Panc1 (cell line): ENCODE measurements at regions not wholly inside any gene's neighbourhood (a gene's known extent, or its start where the extent isn't known, plus 50 kb on each side); places are given as distances from the start of the nearest gene placed in this dataset.

ENCODE experiments used
- ATAC-seq: fragments of 200-7000 bp; cut with Tn5 transposase; 2 replicates; pipeline ENCODE4 v1.9.1; 2020; ENCODE audit warnings: mild to moderate bottlenecking, moderate library complexity
- BruUV-seq: library from RNA; stranded (reverse); fragments of 400-500 nt; replicated peaks from 2 replicates; lab custom pipeline; 2021; lab: Mats Ljungman, UMichigan
- CTCF ChIA-PET: fragments of 300-600 bp; sonication (Branson Sonifier 250); formaldehyde crosslinking; loops from one replicate; lab custom pipeline; 2022; ENCODE audit warnings: antibody characterized with exemption; lab: Charles Lee
- POLR2A ChIA-PET: fragments of 300-600 bp; sonication (Branson Sonifier 250); formaldehyde crosslinking; loops from one replicate; lab custom pipeline; 2022; ENCODE audit warnings: antibody characterized with exemption; lab: Charles Lee
- DNase-seq: peaks from one replicate; pipeline ENCODE4 v3.0.0-alpha.2; 2010; ENCODE audit warnings: low read depth, low spot score
- H3K27ac ChIP-seq: 2 replicates; pipeline ENCODE4 v1.5.1; 2011; ENCODE audit warnings: mild to moderate bottlenecking, low read length, inconsistent platforms
- H3K27me3 ChIP-seq: fragments of 200-500 bp; sonication (Bioruptor generic); 2 replicates; pipeline ENCODE4 v1.6.0; 2014; ENCODE audit warnings: low read length, inconsistent platforms; ENCODE audit not compliant: control insufficient read depth, insufficient read depth
- H3K36me3 ChIP-seq: fragments of 200-500 bp; sonication (Bioruptor generic); 2 replicates; pipeline ENCODE4 v1.5.1; 2014; ENCODE audit warnings: inconsistent platforms, mild to moderate bottlenecking, low read length, moderate library complexity; ENCODE audit not compliant: control insufficient read depth, insufficient read depth
- H3K4me1 ChIP-seq: 2 replicates; pipeline ENCODE4 v1.5.1; 2011; ENCODE audit warnings: inconsistent platforms, mild to moderate bottlenecking, low read length, moderate library complexity; ENCODE audit not compliant: control insufficient read depth, insufficient read depth
- H3K4me3 ChIP-seq, 2 experiments: 2 replicates each; pipeline ENCODE4 v1.5.1; 2011 to 2012; ENCODE audit warnings: low read depth in 2 of 2, low read length in 2 of 2, mild to moderate bottlenecking in 2 of 2, inconsistent platforms in 1 of 2, moderate library complexity in 1 of 2
- H3K9me3 ChIP-seq: fragments of 200-500 bp; sonication (Bioruptor generic); 2 replicates; pipeline ENCODE4 v1.5.1; 2014; ENCODE audit warnings: low read depth, mild to moderate bottlenecking, inconsistent platforms, low read length, moderate library complexity; ENCODE audit not compliant: control insufficient read depth, insufficient read depth
- POLR2AphosphoS5 ChIP-seq: IDR thresholded peaks from 2 replicates; pipeline ENCODE4 v1.6.1; 2012; ENCODE audit warnings: mild to moderate bottlenecking, low read depth, low read length, moderate library complexity
- SIN3A ChIP-seq: IDR thresholded peaks from 2 replicates; pipeline ENCODE4 v1.6.1; 2012; ENCODE audit warnings: low read depth, mild to moderate bottlenecking, low read length, moderate library complexity, borderline replicate concordance; ENCODE audit not compliant: insufficient read depth
- TCF7L2 ChIP-seq: IDR thresholded peaks from 2 replicates; pipeline ENCODE4 v1.6.1; 2011; ENCODE audit warnings: mild to moderate bottlenecking, low read depth, low read length, inconsistent platforms
- in situ Hi-C: cut with HindIII; loops from 2 replicates; pipeline ENCODE4 v1.10.0; 2016; ENCODE audit warnings: low sequenced_read_pairs, low pct_unique_long_range_greater_than_20kb
- intact Hi-C: fragments of 100-400 bp; cut with micrococcal nuclease; formaldehyde crosslinking; loops from one replicate; pipeline ENCODE4 v1.10.0; 2022; ENCODE audit not compliant: unreplicated experiment
- TF ChIP-seq, protein P1 (sequence below): fragments of 450-650 bp; IDR thresholded peaks from 2 replicates; pipeline ENCODE4 v1.5.1; 2017; ENCODE audit warnings: mild to moderate bottlenecking
- TF ChIP-seq, protein P2 (sequence below), 2 experiments: IDR thresholded peaks; 2 replicates each; pipeline ENCODE4 v1.6.1; 2011 to 2012; ENCODE audit warnings: low read depth in 2 of 2, control low read depth in 1 of 2, low read length in 1 of 2, mild to moderate bottlenecking in 1 of 2, moderate library complexity in 1 of 2; ENCODE audit not compliant: insufficient read depth in 1 of 2

DNA sequence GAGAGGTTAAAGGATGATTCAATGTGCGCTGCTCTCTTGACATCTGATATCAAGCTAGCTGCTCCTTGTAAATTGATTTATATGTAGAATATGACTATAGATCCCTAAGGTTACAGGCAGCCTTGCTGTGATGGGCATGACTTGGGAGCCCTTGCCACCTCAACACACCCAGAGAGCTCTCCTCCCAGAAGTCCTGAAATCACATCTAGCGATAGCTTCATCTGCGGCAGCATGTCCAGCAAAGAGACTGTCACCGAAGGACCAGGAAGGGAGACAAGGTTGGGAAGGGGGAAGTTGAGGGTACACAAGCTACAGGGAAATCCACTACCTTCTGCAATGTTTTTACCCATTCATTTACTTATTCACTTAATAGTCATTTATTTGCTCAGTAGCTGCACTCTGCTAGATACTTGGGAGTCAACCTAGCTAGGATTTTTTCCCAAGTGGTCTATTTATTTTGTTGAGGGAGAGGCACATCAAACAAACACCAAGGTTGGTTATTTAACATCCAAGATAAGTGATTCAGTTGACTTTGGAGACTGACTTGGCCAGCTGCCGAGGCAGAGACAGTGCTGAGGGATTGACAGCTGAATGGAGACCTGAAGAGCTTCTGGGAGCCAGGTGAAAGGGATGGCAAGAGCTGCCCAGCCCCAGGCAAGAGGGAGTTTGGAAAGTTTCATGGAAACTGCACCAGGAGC is 205.8 kb upstream of the IL12A start:
- H3K9me3 ChIP-seq: no peaks in the 10 kb centered on the region
- TF ChIP-seq, protein P1, sequence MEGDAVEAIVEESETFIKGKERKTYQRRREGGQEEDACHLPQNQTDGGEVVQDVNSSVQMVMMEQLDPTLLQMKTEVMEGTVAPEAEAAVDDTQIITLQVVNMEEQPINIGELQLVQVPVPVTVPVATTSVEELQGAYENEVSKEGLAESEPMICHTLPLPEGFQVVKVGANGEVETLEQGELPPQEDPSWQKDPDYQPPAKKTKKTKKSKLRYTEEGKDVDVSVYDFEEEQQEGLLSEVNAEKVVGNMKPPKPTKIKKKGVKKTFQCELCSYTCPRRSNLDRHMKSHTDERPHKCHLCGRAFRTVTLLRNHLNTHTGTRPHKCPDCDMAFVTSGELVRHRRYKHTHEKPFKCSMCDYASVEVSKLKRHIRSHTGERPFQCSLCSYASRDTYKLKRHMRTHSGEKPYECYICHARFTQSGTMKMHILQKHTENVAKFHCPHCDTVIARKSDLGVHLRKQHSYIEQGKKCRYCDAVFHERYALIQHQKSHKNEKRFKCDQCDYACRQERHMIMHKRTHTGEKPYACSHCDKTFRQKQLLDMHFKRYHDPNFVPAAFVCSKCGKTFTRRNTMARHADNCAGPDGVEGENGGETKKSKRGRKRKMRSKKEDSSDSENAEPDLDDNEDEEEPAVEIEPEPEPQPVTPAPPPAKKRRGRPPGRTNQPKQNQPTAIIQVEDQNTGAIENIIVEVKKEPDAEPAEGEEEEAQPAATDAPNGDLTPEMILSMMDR: no peak
- TF ChIP-seq SIN3A: no peak
- TF ChIP-seq TCF7L2: no peak
- TF ChIP-seq POLR2AphosphoS5: no peak
- TF ChIP-seq, protein P2, sequence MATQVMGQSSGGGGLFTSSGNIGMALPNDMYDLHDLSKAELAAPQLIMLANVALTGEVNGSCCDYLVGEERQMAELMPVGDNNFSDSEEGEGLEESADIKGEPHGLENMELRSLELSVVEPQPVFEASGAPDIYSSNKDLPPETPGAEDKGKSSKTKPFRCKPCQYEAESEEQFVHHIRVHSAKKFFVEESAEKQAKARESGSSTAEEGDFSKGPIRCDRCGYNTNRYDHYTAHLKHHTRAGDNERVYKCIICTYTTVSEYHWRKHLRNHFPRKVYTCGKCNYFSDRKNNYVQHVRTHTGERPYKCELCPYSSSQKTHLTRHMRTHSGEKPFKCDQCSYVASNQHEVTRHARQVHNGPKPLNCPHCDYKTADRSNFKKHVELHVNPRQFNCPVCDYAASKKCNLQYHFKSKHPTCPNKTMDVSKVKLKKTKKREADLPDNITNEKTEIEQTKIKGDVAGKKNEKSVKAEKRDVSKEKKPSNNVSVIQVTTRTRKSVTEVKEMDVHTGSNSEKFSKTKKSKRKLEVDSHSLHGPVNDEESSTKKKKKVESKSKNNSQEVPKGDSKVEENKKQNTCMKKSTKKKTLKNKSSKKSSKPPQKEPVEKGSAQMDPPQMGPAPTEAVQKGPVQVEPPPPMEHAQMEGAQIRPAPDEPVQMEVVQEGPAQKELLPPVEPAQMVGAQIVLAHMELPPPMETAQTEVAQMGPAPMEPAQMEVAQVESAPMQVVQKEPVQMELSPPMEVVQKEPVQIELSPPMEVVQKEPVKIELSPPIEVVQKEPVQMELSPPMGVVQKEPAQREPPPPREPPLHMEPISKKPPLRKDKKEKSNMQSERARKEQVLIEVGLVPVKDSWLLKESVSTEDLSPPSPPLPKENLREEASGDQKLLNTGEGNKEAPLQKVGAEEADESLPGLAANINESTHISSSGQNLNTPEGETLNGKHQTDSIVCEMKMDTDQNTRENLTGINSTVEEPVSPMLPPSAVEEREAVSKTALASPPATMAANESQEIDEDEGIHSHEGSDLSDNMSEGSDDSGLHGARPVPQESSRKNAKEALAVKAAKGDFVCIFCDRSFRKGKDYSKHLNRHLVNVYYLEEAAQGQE (IDR thresholded peaks at IDR 0.05; ENCODE audit: insufficient read depth in 1 of 2, low read depth in 2 of 2, low read length in 1 of 2): no peak
- POLR2A ChIA-PET: no interaction called here
- no TSS peak for BruUV-seq
- H3K27me3 ChIP-seq: no peaks in the 10 kb centered on the region
- no peaks in the 10 kb centered on the region for H3K36me3 ChIP-seq
- intact Hi-C loops: no loop called here
- H3K4me3 ChIP-seq: no peak overlapping the region
- ATAC-seq (no peak), DNase-seq (no peak)
- in situ Hi-C loops: no loop called here
- CTCF ChIA-PET: no interaction called here
- no peak overlapping the region for H3K27ac ChIP-seq
- H3K4me1 ChIP-seq: peaks cover 27% of the 10 kb centered on the region

DNA sequence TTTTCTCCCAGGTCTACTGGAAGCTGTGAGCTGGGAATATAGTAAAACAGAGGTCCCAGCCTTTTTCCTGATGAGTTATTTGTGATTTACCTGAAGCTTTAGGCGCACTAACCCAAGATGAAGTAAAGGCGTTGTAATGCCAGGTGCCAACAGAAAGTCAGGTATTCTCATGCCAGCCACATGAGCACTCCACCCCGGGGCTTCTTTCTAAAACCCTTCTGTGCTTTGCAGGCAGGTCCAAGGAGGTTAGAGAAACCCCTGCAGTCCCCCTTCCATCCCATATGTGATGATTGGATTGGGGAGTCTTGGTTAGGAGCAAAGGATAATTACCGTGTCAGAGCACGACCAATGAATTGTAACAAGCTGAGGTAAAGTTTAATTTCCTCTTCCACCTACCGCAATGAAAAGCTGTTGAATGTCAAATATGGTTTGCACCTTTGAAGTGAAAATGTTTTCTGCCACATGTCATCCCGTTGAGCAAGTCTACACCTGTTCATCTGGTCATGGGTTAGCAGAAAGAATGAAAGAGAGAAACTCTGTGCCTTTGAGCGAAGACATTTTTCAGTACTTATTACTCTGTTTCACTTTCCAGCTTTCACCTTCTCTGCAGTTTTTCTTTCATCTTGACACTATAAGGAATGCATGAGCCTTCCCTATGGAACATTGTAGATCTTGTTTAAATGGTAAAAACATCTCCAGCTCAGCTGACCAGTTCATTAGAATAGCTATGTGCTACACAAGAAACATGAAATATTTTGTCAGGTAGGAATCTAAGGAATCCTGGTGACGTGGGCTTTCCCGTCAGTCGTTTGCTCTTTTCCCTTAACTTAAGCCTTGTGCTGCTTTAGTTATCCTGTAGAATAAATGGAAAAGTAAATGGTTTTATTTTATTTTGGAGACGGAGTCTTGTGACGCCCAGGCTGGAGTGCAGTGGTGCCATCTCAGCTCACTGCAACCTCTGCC is 204.6 kb upstream of the IL12A start:
- Histone ChIP-seq H3K27me3 (no peaks in the 10 kb centered on the region), H3K27ac (no peak overlapping the region), H3K36me3 (no peaks in the 10 kb centered on the region), H3K4me3 (no peak overlapping the region), H3K4me1 (peaks cover 35% of the 10 kb centered on the region), H3K9me3 (no peaks in the 10 kb centered on the region)
- ChIA-PET POLR2A (interaction anchor here (1.1 kb wide), 1 partner anchor 18 kb away, joined by 3 read pairs; no protein-coding TSS in a partner anchor), CTCF (no interaction called here)
- BruUV-seq: no TSS peak
- ATAC-seq: no peak
- no peak for DNase-seq
- in situ Hi-C loops: no loop called here
- intact Hi-C loops: no loop called here
- TF ChIP-seq SIN3A: no peak
